Endothelial cell of umbilical vein (primary cell): ENCODE measurements at regions not wholly inside any gene's neighbourhood (a gene's known extent, or its start where the extent isn't known, plus 50 kb on each side); places are given as distances from the start of the nearest gene placed in this dataset.

ENCODE experiments used
- EZH2 ChIP-seq: IDR thresholded peaks from 2 replicates; pipeline ENCODE4 v1.6.1; 2012; ENCODE audit warnings: borderline replicate concordance, low read depth, mild to moderate bottlenecking, moderate library complexity, low read length, inconsistent platforms; ENCODE audit not compliant: severe bottlenecking
- JUN ChIP-seq: IDR thresholded peaks from 2 replicates; pipeline ENCODE4 v1.6.1; 2011; ENCODE audit warnings: borderline replicate concordance, low read depth; ENCODE audit not compliant: insufficient read length, insufficient read depth
- POLR2A ChIP-seq: IDR thresholded peaks from 2 replicates; pipeline ENCODE4 v1.6.1; 2012; ENCODE audit warnings: low read depth, mild to moderate bottlenecking, control low read depth, low read length
- POLR2AphosphoS5 ChIP-seq: IDR thresholded peaks from 2 replicates; pipeline ENCODE4 v1.6.1; 2012; ENCODE audit warnings: low read depth, mild to moderate bottlenecking, control low read depth, low read length, moderate library complexity; ENCODE audit not compliant: insufficient read depth
- TF ChIP-seq, protein P1 (sequence below), 2 donors: IDR thresholded peaks; 1 replicate in 1 of 2; 2 replicates in 1 of 2; pipeline ENCODE4 v1.5.1; 2011; ENCODE audit warnings: low read length in 2 of 2, mild to moderate bottlenecking in 2 of 2, moderate library complexity in 2 of 2, control low read depth in 1 of 2, inconsistent platforms in 1 of 2, low read depth in 1 of 2; ENCODE audit not compliant: insufficient read depth in 1 of 2; ENCODE audit errors: extremely low read depth in 1 of 2

DNA sequence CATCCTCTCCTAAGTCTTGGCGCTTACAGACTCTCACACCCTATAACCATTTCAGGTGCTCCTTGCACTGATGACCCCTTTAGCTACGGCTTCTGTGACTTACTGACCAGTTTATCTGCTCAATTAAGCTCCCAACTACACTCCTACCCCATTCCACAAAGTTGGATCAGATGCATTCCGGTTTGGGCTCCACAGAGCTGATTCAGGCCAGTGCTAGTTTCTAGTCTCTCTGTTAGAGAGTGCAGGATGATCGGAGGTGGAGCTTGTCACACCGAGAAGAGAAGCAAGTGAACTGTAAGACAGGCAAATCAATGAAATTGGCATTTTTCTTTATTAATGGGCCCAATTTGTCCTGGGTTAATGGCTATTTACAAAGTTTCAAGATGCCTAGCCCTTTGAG, 436.8 kb upstream of the CADM1 start:
- TF ChIP-seq, protein P1, sequence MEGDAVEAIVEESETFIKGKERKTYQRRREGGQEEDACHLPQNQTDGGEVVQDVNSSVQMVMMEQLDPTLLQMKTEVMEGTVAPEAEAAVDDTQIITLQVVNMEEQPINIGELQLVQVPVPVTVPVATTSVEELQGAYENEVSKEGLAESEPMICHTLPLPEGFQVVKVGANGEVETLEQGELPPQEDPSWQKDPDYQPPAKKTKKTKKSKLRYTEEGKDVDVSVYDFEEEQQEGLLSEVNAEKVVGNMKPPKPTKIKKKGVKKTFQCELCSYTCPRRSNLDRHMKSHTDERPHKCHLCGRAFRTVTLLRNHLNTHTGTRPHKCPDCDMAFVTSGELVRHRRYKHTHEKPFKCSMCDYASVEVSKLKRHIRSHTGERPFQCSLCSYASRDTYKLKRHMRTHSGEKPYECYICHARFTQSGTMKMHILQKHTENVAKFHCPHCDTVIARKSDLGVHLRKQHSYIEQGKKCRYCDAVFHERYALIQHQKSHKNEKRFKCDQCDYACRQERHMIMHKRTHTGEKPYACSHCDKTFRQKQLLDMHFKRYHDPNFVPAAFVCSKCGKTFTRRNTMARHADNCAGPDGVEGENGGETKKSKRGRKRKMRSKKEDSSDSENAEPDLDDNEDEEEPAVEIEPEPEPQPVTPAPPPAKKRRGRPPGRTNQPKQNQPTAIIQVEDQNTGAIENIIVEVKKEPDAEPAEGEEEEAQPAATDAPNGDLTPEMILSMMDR (IDR thresholded peaks at IDR 0.05; ENCODE audit: extremely low read depth in 1 of 2, insufficient read depth in 1 of 2, low read depth in 1 of 2, low read length in 2 of 2): no peak
- TF ChIP-seq POLR2AphosphoS5 (no peak), POLR2A (no peak), EZH2 (no peak), JUN (no peak)
